Activated CD4-positive, alpha-beta T cell treated with anti-CD3 and anti-CD28 coated beads, Interleukin-2, amount 50 U/mL, for 24 hours (primary cell): ENCODE measurements at regions not wholly inside any gene's neighbourhood (a gene's known extent, or its start where the extent isn't known, plus 50 kb on each side); places are given as distances from the start of the nearest gene placed in this dataset.
"Not testable (repeated sequence)": the region's sequence is repeated elsewhere in the genome, so short reads cannot be mapped to it uniquely, and the experiment has no call there.

ENCODE experiments used
- DNase-seq, 2 donors: peaks; one replicate each; pipeline ENCODE4 v3.0.0-alpha.2; 2020; ENCODE audit warnings: low read depth in 1 of 2, low spot score in 1 of 2

- peak in 1 of 2 donors; percentile 58 for DNase-seq
Measured at GRCh38 chr13:42396901-42397655, 125.1 kb downstream of the AKAP11 start.

- DNase-seq: no peak
Measured at GRCh38 chr13:42398533-42398932, 126.6 kb downstream of the AKAP11 start.

GRCh38 chr13:42400188-42400833, 128.4 kb downstream of the AKAP11 start:
- no peak for DNase-seq

GRCh38 chr13:42401376-42401775, 129.4 kb downstream of the AKAP11 start:
- DNase-seq: no peak

- peak; percentile 43 to 73 for DNase-seq
Measured at GRCh38 chr13:42405665-42406390, 133.9 kb downstream of the AKAP11 start.

- DNase-seq: no peak
Measured at GRCh38 chr13:42409075-42409474, 137.1 kb downstream of the AKAP11 start.

GRCh38 chr13:42409551-42409950, 137.6 kb downstream of the AKAP11 start:
- DNase-seq: no peak

GRCh38 chr13:42412812-42413483, 141.0 kb downstream of the AKAP11 start:
- DNase-seq: no peak

- DNase-seq: no peak
Measured at GRCh38 chr13:42413484-42413815, 141.5 kb downstream of the AKAP11 start.

- no peak for DNase-seq
Measured at GRCh38 chr13:42417626-42418025, 145.7 kb downstream of the AKAP11 start.

- no peak for DNase-seq
Measured at GRCh38 chr13:42418184-42418583, 146.2 kb downstream of the AKAP11 start.

GRCh38 chr13:42420304-42420703, 148.4 kb downstream of the AKAP11 start:
- peak in 1 of 2 donors; percentile 49 for DNase-seq

- no peak for DNase-seq
Measured at GRCh38 chr13:42422681-42423080, 150.7 kb downstream of the AKAP11 start.

- no peak for DNase-seq
Measured at GRCh38 chr13:42424182-42424581, 149.8 kb upstream of the TNFSF11 start.

- no peak for DNase-seq
Measured at GRCh38 chr13:42445354-42445753, 128.6 kb upstream of the TNFSF11 start.

- not testable (repeated sequence) for DNase-seq
Measured at GRCh38 chr13:42446597-42446996, 127.4 kb upstream of the TNFSF11 start.

GRCh38 chr13:42453091-42453645, 120.8 kb upstream of the TNFSF11 start:
- DNase-seq: no peak

- no peak for DNase-seq
Measured at GRCh38 chr13:42454749-42455148, 119.2 kb upstream of the TNFSF11 start.

- no peak for DNase-seq
Measured at GRCh38 chr13:42458193-42458592, 115.8 kb upstream of the TNFSF11 start.

GRCh38 chr13:42466123-42466522, 107.8 kb upstream of the TNFSF11 start:
- no peak for DNase-seq

GRCh38 chr13:42466609-42467008, 107.3 kb upstream of the TNFSF11 start:
- DNase-seq: no peak
